SK-N-MC (cell line): ENCODE measurements at regions not wholly inside any gene's neighbourhood (a gene's known extent, or its start where the extent isn't known, plus 50 kb on each side); places are given as distances from the start of the nearest gene placed in this dataset.

Experiments
- EZH2 ChIP-seq: fragments of 200-600 bp; sonication (generic); IDR thresholded peaks from one replicate; pipeline ENCODE4 v1.6.1; 2017; ENCODE audit warnings: antibody characterized with exemption
- FOXP2 ChIP-seq: optimal IDR thresholded peaks from 2 replicates; pipeline ENCODE3; 2011; ENCODE audit warnings: mild to moderate bottlenecking, moderate library complexity; ENCODE audit not compliant: insufficient read depth; ENCODE audit errors: extremely low read length, control extremely low read depth
- POLR2AphosphoS5 ChIP-seq: IDR thresholded peaks from 2 replicates; pipeline ENCODE4 v1.6.1; 2012; ENCODE audit warnings: mild to moderate bottlenecking, low read depth, low read length, borderline replicate concordance

DNA sequence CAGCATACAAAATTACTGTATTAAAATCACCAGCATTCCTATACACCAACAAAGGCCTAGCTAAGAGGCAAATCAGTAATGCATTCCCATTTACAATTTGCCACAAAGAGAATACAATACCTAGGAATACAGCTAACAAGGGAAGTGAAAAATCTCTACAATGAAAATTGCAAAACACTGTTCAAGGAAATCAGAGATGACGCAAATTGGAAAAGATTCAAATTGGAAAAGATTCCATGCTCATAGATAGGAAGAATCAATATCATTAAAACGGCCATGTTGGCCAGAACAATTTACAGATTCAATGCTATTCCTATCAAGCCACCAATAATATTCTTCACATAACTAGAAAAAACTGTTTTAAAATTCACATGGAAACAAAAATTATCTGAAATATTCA is 123.0 kb upstream of the ANO5 start:
- TF ChIP-seq POLR2AphosphoS5 (no peak), EZH2 (no peak), FOXP2 (no peak)
